Progenitor cell of endocrine pancreas (in vitro differentiated cells): ENCODE measurements at regions not wholly inside any gene's neighbourhood (a gene's known extent, or its start where the extent isn't known, plus 50 kb on each side); places are given as distances from the start of the nearest gene placed in this dataset. TPM values are rescaled to one million over a fixed set of nuclear protein-coding genes. Genes with fewer than 3 reads are reported as not detected.

Experiments
- DNase-seq: peaks from one replicate; pipeline ENCODE4 v3.0.0; 2021; ENCODE audit warnings: low spot score; ENCODE audit not compliant: unreplicated experiment
- H3K27ac Mint-ChIP-seq: 2 replicates; pipeline ENCODE4 v1.8.0; 2021; ENCODE audit warnings: mild to moderate bottlenecking, moderate library complexity, mixed read lengths
- H3K27me3 Mint-ChIP-seq: 2 replicates; pipeline ENCODE4 v1.8.0; 2021; ENCODE audit warnings: mixed read lengths
- H3K36me3 Mint-ChIP-seq: 2 replicates; pipeline ENCODE4 v1.8.0; 2022; ENCODE audit warnings: mixed read lengths; ENCODE audit not compliant: insufficient read depth
- H3K4me1 Mint-ChIP-seq: 2 replicates; pipeline ENCODE4 v1.8.0; 2021; ENCODE audit warnings: low read depth, mixed read lengths
- H3K4me3 Mint-ChIP-seq: 2 replicates; pipeline ENCODE4 v1.8.0; 2021; ENCODE audit warnings: low read depth, mild to moderate bottlenecking, moderate library complexity, mixed read lengths
- H3K9me3 Mint-ChIP-seq: 2 replicates; pipeline ENCODE4 v1.8.0; 2021; ENCODE audit warnings: low read depth, mixed read lengths
- CTCF ChIP-seq: fragments of 200-600 bp; sonication (generic); IDR thresholded peaks from one replicate; pipeline ENCODE4 v1.5.0; 2021; ENCODE audit warnings: antibody characterized with exemption, mild to moderate bottlenecking; ENCODE audit not compliant: unreplicated experiment
- microRNA-seq: library from miRNA; unstranded; fragments of <30 nt; microRNA quantifications from one replicate; pipeline ENCODE4 v1.1.0, GENCODE V29; 2020; ENCODE audit warnings: borderline number of aligned reads; ENCODE audit not compliant: unreplicated experiment

- peaks cover 53% of the 10 kb centered on the region for H3K4me1 Mint-ChIP-seq
- H3K36me3 Mint-ChIP-seq = no peaks in the 10 kb centered on the region
- no peak overlapping the region for H3K4me3 Mint-ChIP-seq
- TF ChIP-seq CTCF = no peak
- no peaks in the 10 kb centered on the region for H3K27me3 Mint-ChIP-seq
- H3K27ac Mint-ChIP-seq = no peak overlapping the region
- no peak for DNase-seq
- H3K9me3 Mint-ChIP-seq = no peaks in the 10 kb centered on the region
Observed at GRCh38 chr1:94591823-94592570, 50.4 kb upstream of the F3 start.

Small RNA genes lying in the stretch of these regions (microRNA-seq; reads per million reads assigned to microRNA genes)
- gene MIR378G = not detected
